Neuronal stem cell (in vitro differentiated cells): ENCODE measurements at regions not wholly inside any gene's neighbourhood (a gene's known extent, or its start where the extent isn't known, plus 50 kb on each side); places are given as distances from the start of the nearest gene placed in this dataset.

ENCODE experiments used
- DNase-seq: peaks from one replicate; pipeline ENCODE4 v3.0.0-alpha.2; 2013; ENCODE audit warnings: low spot score
- H2AFZ ChIP-seq: one replicate; pipeline ENCODE4 v1.6.1; 2013; ENCODE audit warnings: mild to moderate bottlenecking, low read length, inconsistent platforms
- H2AK5ac ChIP-seq: 2 replicates; pipeline ENCODE4 v1.6.1; 2013; ENCODE audit warnings: low read depth, mild to moderate bottlenecking, inconsistent platforms, low read length, moderate library complexity, mixed read lengths
- H2BK120ac ChIP-seq: 2 replicates; pipeline ENCODE4 v1.6.1; 2013; ENCODE audit warnings: low read depth, mild to moderate bottlenecking, inconsistent platforms, low read length, moderate library complexity, mixed read lengths
- H2BK12ac ChIP-seq: one replicate; pipeline ENCODE4 v1.6.1; 2013; ENCODE audit warnings: low read length, inconsistent platforms
- H2BK15ac ChIP-seq: 2 replicates; pipeline ENCODE4 v1.6.1; 2013; ENCODE audit warnings: mild to moderate bottlenecking, low read length, inconsistent platforms, mixed read lengths
- H2BK5ac ChIP-seq: one replicate; pipeline ENCODE4 v1.6.1; 2013; ENCODE audit warnings: inconsistent platforms, mild to moderate bottlenecking, low read length, moderate library complexity
- H3K14ac ChIP-seq: one replicate; pipeline ENCODE4 v1.6.1; 2013; ENCODE audit warnings: low read length, inconsistent platforms
- H3K18ac ChIP-seq: 2 replicates; pipeline ENCODE4 v1.6.1; 2013; ENCODE audit warnings: low read length, inconsistent platforms
- H3K23ac ChIP-seq: 2 replicates; pipeline ENCODE4 v1.6.1; 2013; ENCODE audit warnings: low read depth, mild to moderate bottlenecking, mixed read lengths, low read length, inconsistent platforms; ENCODE audit not compliant: poor library complexity
- H3K27ac ChIP-seq: replicated peaks from 3 replicates; pipeline ENCODE4 v1.5.1; 2013; ENCODE audit warnings: low read length, inconsistent platforms
- H3K27me3 ChIP-seq, 3 experiments: 2 replicates each; pipeline ENCODE4 v1.6.1; 2013; ENCODE audit warnings: low read length in 3 of 3, mild to moderate bottlenecking in 2 of 3, inconsistent platforms in 1 of 3, low read depth in 1 of 3, mixed read lengths in 1 of 3, moderate library complexity in 1 of 3; ENCODE audit not compliant: control insufficient read depth in 3 of 3, insufficient read depth in 3 of 3
- H3K36me3 ChIP-seq, 2 donors: replicated peaks in 1 of 2; 2 replicates each; pipeline ENCODE4 v1.6.1; 2013; ENCODE audit warnings: low read length in 2 of 2; ENCODE audit not compliant: control insufficient read depth in 2 of 2, insufficient read depth in 2 of 2
- H3K4ac ChIP-seq: 2 replicates; pipeline ENCODE4 v1.6.1; 2013; ENCODE audit warnings: inconsistent platforms, mild to moderate bottlenecking, low read length, moderate library complexity
- H3K4me1 ChIP-seq, 2 donors: 1 replicate in 1 of 2; 2 replicates in 1 of 2; pipeline ENCODE4 v1.6.1; 2013; ENCODE audit warnings: low read length in 2 of 2, low read depth in 1 of 2; ENCODE audit not compliant: control insufficient read depth in 2 of 2, insufficient read depth in 1 of 2
- H3K4me2 ChIP-seq: one replicate; pipeline ENCODE4 v1.6.1; 2013; ENCODE audit warnings: mild to moderate bottlenecking, low read length, inconsistent platforms; ENCODE audit not compliant: insufficient read depth, poor library complexity, severe bottlenecking
- H3K4me3 ChIP-seq, 2 donors: 2 replicates each; pipeline ENCODE4 v1.5.1; 2013; ENCODE audit warnings: low read length in 2 of 2, mild to moderate bottlenecking in 2 of 2, inconsistent platforms in 1 of 2, moderate library complexity in 1 of 2
- H3K79me1 ChIP-seq: one replicate; pipeline ENCODE4 v1.6.1; 2013; ENCODE audit warnings: low read depth, mild to moderate bottlenecking, inconsistent platforms, low read length, moderate library complexity
- H3K9ac ChIP-seq: one replicate; pipeline ENCODE4 v1.6.1; 2013; ENCODE audit warnings: mild to moderate bottlenecking, low read depth, low read length, inconsistent platforms; ENCODE audit not compliant: poor library complexity
- H3K9me3 ChIP-seq, 2 donors: replicated peaks in 1 of 2; 2 replicates each; pipeline versions ENCODE3 to v1.6.1; 2013; ENCODE audit warnings: low read length in 2 of 2, mild to moderate bottlenecking in 2 of 2, inconsistent platforms in 1 of 2, low read depth in 1 of 2, mixed read lengths in 1 of 2, moderate library complexity in 1 of 2; ENCODE audit not compliant: control insufficient read depth in 2 of 2, insufficient read depth in 1 of 2
- H4K8ac ChIP-seq: one replicate; pipeline ENCODE4 v1.6.1; 2013; ENCODE audit warnings: low read depth, mild to moderate bottlenecking, inconsistent platforms, low read length, moderate library complexity
- H4K91ac ChIP-seq: one replicate; pipeline ENCODE4 v1.6.1; 2013; ENCODE audit warnings: low read length, low read depth, mild to moderate bottlenecking, inconsistent platforms; ENCODE audit not compliant: poor library complexity
- WGBS, 2 donors: extraction: QIAGEN DNeasy Blood & Tissue Kit; methylation state at CpG; one replicate each; pipeline ENCODE4 v1.1.7; 2013; ENCODE audit warnings: missing lambda C conversion rate in 2 of 2, mixed read lengths in 1 of 2; ENCODE audit not compliant: insufficient read length in 2 of 2, insufficient replicate concordance in 1 of 2; ENCODE audit errors: extremely low coverage in 2 of 2; 5-methylcytosine and 5-hydroxymethylcytosine counted together

GRCh38 chr1:38549191-38549590 is 310.4 kb downstream of the RRAGC start:
- no peaks in the 10 kb centered on the region for H3K9me3 ChIP-seq
- H3K4me1 ChIP-seq, result peaks cover 0 to 2% of the 10 kb centered on the region in 2 donors
- no peak overlapping the region for H2BK12ac ChIP-seq
- H2BK5ac ChIP-seq, result no peak overlapping the region
- no peak overlapping the region for H2BK120ac ChIP-seq
- no peak overlapping the region for H4K91ac ChIP-seq
- H3K79me1 ChIP-seq, result no peaks in the 10 kb centered on the region
- no peak for DNase-seq
- no peak overlapping the region for H3K4me2 ChIP-seq
- no peak overlapping the region for H3K18ac ChIP-seq
- peaks cover 0 to 23% (median 0%) of the 10 kb centered on the region in 3 experiments for H3K27me3 ChIP-seq
- H4K8ac ChIP-seq, result no peak overlapping the region
- no peak overlapping the region for H3K23ac ChIP-seq
- no peak overlapping the region for H2AFZ ChIP-seq
- H2AK5ac ChIP-seq, result no peak overlapping the region
- WGBS, 2 donors, result no CpG with 5 or more reads among the region's 3 CpGs
- H3K4ac ChIP-seq, result no peak overlapping the region
- H2BK15ac ChIP-seq, result no peak overlapping the region
- no peak overlapping the region for H3K9ac ChIP-seq
- no peak overlapping the region for H3K27ac ChIP-seq
- H3K4me3 ChIP-seq, result no peak overlapping the region
- H3K36me3 ChIP-seq, result no peaks in the 10 kb centered on the region
- H3K14ac ChIP-seq, result no peak overlapping the region

GRCh38 chr1:38547321-38547720 is 312.3 kb downstream of the RRAGC start:
- Histone ChIP-seq H2BK12ac (no peak overlapping the region), H3K4me1 (peaks cover 0 to 3% of the 10 kb centered on the region in 2 donors), H3K79me1 (no peaks in the 10 kb centered on the region), H4K91ac (no peak overlapping the region), H3K27ac (no peak overlapping the region), H2AFZ (no peak overlapping the region), H2BK120ac (no peak overlapping the region), H3K4ac (no peak overlapping the region), H3K23ac (no peak overlapping the region), H3K36me3 (no peaks in the 10 kb centered on the region), H3K9me3 (no peaks in the 10 kb centered on the region), H3K27me3 (peaks cover 0 to 19% (median 0%) of the 10 kb centered on the region in 3 experiments), H3K18ac (no peak overlapping the region), H3K9ac (no peak overlapping the region), H3K4me3 (no peak overlapping the region), H4K8ac (no peak overlapping the region), H3K14ac (no peak overlapping the region), H2AK5ac (no peak overlapping the region), H3K4me2 (no peak overlapping the region), H2BK15ac (no peak overlapping the region), H2BK5ac (no peak overlapping the region)
- no peak for DNase-seq
- no CpG with 5 or more reads among the region's 6 CpGs for WGBS, 2 donors

GRCh38 chr1:38546636-38547035 is 312.9 kb downstream of the RRAGC start:
- H3K27ac ChIP-seq, result no peak overlapping the region
- no CpG with 5 or more reads among the region's 6 CpGs for WGBS, 2 donors
- DNase-seq, result no peak

GRCh38 chr1:38541223-38541622 is 318.3 kb downstream of the RRAGC start:
- no peak overlapping the region for H3K27ac ChIP-seq
- H4K8ac ChIP-seq, result no peak overlapping the region
- H2BK5ac ChIP-seq, result no peak overlapping the region
- H2BK12ac ChIP-seq, result no peak overlapping the region
- no peaks in the 10 kb centered on the region for H3K27me3 ChIP-seq
- H3K4me2 ChIP-seq, result no peak overlapping the region
- no peak for DNase-seq
- no CpG with 5 or more reads among the region's 4 CpGs for WGBS, 2 donors
- no peak overlapping the region for H4K91ac ChIP-seq
- H3K9ac ChIP-seq, result no peak overlapping the region
- no peak overlapping the region for H3K4ac ChIP-seq
- no peak overlapping the region for H3K18ac ChIP-seq
- H3K36me3 ChIP-seq, result no peaks in the 10 kb centered on the region
- H2AK5ac ChIP-seq, result no peak overlapping the region
- H2BK15ac ChIP-seq, result no peak overlapping the region
- H2AFZ ChIP-seq, result peak overlapping the region; percentile 7
- H3K79me1 ChIP-seq, result no peaks in the 10 kb centered on the region
- H3K4me1 ChIP-seq, result peaks cover 5 to 8% of the 10 kb centered on the region in 2 donors
- H3K4me3 ChIP-seq, result no peak overlapping the region
- no peaks in the 10 kb centered on the region for H3K9me3 ChIP-seq
- no peak overlapping the region for H2BK120ac ChIP-seq
- H3K23ac ChIP-seq, result no peak overlapping the region
- no peak overlapping the region for H3K14ac ChIP-seq

More at GRCh38 chr1:38546636-38547035, 312.9 kb downstream of the RRAGC start:
- Histone ChIP-seq H3K18ac (no peak overlapping the region), H3K14ac (no peak overlapping the region), H2BK120ac (no peak overlapping the region), H4K91ac (no peak overlapping the region), H4K8ac (no peak overlapping the region), H3K36me3 (no peaks in the 10 kb centered on the region), H2AK5ac (no peak overlapping the region), H3K4me2 (no peak overlapping the region), H3K9me3 (no peaks in the 10 kb centered on the region), H2AFZ (no peak overlapping the region), H3K79me1 (no peaks in the 10 kb centered on the region), H3K4ac (no peak overlapping the region), H2BK15ac (no peak overlapping the region), H3K9ac (no peak overlapping the region), H2BK12ac (no peak overlapping the region), H2BK5ac (no peak overlapping the region), H3K23ac (no peak overlapping the region), H3K27me3 (peaks cover 0 to 19% (median 0%) of the 10 kb centered on the region in 3 experiments), H3K4me1 (peaks cover 0 to 4% of the 10 kb centered on the region in 2 donors), H3K4me3 (no peak overlapping the region)
